ENCODE measurements at regions not wholly inside any gene's neighbourhood (a gene's known extent, or its start where the extent isn't known, plus 50 kb on each side); places are given as distances from the start of the nearest gene placed in this dataset.

DNA sequence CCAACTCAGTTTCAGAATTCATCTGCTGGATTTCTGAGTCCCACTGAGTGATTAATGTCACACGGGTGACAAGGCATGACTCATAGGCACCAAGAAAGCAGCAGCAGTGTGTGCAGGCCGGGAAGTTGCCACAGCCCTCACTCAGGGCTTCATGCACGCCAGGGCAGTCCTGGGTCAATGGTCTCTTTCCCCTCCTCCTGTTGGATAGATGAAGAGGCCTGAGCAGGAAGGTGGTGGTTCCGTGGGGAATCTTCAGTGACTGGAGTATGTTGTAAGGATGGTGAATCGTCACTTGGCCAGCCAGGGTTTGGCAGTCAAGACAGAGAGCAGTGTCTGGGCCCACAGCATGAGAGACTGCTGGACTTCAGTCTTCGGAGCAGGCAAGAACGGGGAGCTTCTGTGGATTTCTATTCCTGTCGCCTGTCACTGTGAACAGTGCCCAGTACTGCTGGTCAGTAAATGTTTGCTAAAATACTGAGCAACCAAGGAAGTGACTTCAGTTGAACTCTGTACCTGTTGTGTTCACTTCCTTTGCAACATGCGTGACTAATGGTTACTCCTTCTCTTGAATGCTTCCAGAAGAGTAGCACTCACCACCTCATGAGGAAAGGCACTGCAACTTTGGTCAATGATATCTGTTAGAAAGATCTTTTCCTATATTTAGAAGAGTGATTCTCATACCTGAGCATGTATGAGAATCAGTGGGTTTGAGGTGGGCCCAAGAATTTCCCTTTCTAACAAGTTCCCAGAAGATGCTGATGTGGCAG, 62.0 kb upstream of the CD93 start (continued):
- TF ChIP-seq, protein P1, sequence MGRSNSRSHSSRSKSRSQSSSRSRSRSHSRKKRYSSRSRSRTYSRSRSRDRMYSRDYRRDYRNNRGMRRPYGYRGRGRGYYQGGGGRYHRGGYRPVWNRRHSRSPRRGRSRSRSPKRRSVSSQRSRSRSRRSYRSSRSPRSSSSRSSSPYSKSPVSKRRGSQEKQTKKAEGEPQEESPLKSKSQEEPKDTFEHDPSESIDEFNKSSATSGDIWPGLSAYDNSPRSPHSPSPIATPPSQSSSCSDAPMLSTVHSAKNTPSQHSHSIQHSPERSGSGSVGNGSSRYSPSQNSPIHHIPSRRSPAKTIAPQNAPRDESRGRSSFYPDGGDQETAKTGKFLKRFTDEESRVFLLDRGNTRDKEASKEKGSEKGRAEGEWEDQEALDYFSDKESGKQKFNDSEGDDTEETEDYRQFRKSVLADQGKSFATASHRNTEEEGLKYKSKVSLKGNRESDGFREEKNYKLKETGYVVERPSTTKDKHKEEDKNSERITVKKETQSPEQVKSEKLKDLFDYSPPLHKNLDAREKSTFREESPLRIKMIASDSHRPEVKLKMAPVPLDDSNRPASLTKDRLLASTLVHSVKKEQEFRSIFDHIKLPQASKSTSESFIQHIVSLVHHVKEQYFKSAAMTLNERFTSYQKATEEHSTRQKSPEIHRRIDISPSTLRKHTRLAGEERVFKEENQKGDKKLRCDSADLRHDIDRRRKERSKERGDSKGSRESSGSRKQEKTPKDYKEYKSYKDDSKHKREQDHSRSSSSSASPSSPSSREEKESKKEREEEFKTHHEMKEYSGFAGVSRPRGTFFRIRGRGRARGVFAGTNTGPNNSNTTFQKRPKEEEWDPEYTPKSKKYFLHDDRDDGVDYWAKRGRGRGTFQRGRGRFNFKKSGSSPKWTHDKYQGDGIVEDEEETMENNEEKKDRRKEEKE (IDR thresholded peaks at IDR 0.05), result no peak
- TF ChIP-seq BMI1 (IDR thresholded peaks at IDR 0.05; ENCODE audit: borderline replicate concordance) (no peak), NFYB (IDR thresholded peaks at IDR 0.05; ENCODE audit: insufficient read depth, low read depth, low read length) (no peak), ZNF24 (IDR thresholded peaks at IDR 0.05) (no peak), FOXM1 (IDR thresholded peaks at IDR 0.05; ENCODE audit: low read depth, low read length) (peak; percentile 82; the same call in 1 of the 2 replicates), BRCA1 (IDR thresholded peaks at IDR 0.05; ENCODE audit: low read depth, low read length) (no peak), CBFB (IDR thresholded peaks at IDR 0.05; ENCODE audit: low read depth) (peak; percentile 48; the same call in 1 of the 2 replicates), FOXK2 (IDR thresholded peaks at IDR 0.05) (no peak), RELB (IDR thresholded peaks at IDR 0.05; ENCODE audit: low read depth) (no peak), GABPA (IDR thresholded peaks at IDR 0.05; ENCODE audit: low read depth) (peak; percentile 65), NFIC (IDR thresholded peaks at IDR 0.05; ENCODE audit: low read depth, low read length) (peak; percentile 67; the same call in 1 of the 2 replicates), MEF2A (IDR thresholded peaks at IDR 0.05; ENCODE audit: insufficient read depth, low read depth, low read length) (no peak), SMARCA5 (IDR thresholded peaks at IDR 0.05) (no peak), MXI1 (IDR thresholded peaks at IDR 0.05; ENCODE audit: low read depth, low read length) (no peak), MEF2B (IDR thresholded peaks at IDR 0.05; ENCODE audit: partially characterized antibody, poor library complexity, severe bottlenecking) (peak; percentile 15), WRNIP1 (IDR thresholded peaks at IDR 0.05; ENCODE audit: borderline replicate concordance, low read depth, low read length) (no peak), CREB1 (IDR thresholded peaks at IDR 0.05; ENCODE audit: low read depth) (peak; percentile 60), ASH2L (IDR thresholded peaks at IDR 0.05; ENCODE audit: borderline replicate concordance, low read depth) (no peak), RB1 (IDR thresholded peaks at IDR 0.05; ENCODE audit: borderline replicate concordance) (no peak), ZNF622 (IDR thresholded peaks at IDR 0.05) (no peak)
- TF ChIP-seq, protein P2, sequence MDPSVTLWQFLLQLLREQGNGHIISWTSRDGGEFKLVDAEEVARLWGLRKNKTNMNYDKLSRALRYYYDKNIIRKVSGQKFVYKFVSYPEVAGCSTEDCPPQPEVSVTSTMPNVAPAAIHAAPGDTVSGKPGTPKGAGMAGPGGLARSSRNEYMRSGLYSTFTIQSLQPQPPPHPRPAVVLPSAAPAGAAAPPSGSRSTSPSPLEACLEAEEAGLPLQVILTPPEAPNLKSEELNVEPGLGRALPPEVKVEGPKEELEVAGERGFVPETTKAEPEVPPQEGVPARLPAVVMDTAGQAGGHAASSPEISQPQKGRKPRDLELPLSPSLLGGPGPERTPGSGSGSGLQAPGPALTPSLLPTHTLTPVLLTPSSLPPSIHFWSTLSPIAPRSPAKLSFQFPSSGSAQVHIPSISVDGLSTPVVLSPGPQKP (IDR thresholded peaks at IDR 0.05; ENCODE audit: low read depth, low read length), result no peak
- TF ChIP-seq, protein P3, sequence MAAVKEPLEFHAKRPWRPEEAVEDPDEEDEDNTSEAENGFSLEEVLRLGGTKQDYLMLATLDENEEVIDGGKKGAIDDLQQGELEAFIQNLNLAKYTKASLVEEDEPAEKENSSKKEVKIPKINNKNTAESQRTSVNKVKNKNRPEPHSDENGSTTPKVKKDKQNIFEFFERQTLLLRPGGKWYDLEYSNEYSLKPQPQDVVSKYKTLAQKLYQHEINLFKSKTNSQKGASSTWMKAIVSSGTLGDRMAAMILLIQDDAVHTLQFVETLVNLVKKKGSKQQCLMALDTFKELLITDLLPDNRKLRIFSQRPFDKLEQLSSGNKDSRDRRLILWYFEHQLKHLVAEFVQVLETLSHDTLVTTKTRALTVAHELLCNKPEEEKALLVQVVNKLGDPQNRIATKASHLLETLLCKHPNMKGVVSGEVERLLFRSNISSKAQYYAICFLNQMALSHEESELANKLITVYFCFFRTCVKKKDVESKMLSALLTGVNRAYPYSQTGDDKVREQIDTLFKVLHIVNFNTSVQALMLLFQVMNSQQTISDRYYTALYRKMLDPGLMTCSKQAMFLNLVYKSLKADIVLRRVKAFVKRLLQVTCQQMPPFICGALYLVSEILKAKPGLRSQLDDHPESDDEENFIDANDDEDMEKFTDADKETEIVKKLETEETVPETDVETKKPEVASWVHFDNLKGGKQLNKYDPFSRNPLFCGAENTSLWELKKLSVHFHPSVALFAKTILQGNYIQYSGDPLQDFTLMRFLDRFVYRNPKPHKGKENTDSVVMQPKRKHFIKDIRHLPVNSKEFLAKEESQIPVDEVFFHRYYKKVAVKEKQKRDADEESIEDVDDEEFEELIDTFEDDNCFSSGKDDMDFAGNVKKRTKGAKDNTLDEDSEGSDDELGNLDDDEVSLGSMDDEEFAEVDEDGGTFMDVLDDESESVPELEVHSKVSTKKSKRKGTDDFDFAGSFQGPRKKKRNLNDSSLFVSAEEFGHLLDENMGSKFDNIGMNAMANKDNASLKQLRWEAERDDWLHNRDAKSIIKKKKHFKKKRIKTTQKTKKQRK (IDR thresholded peaks at IDR 0.05; ENCODE audit: low read depth, low read length), result no peak

Measured in GM12878 (cell line).